ENCODE measurements at regions not wholly inside any gene's neighbourhood (a gene's known extent, or its start where the extent isn't known, plus 50 kb on each side); places are given as distances from the start of the nearest gene placed in this dataset.

GRCh38 chr5:124570285-124571035 is 176.0 kb downstream of the ZNF608 start:
- BruUV-seq (replicated peaks) = no TSS peak
- ChIA-PET POLR2A (interaction anchor here (1.1 kb wide), 1 partner anchor 10 kb away, joined by 3 read pairs; no protein-coding TSS in a partner anchor), CTCF (ENCODE audit: low intra/inter-chr PET ratio) (no interaction called here)
- Histone ChIP-seq H3K36me3 (ENCODE audit: control insufficient read depth, insufficient read depth, low read length) (no peaks in the 10 kb centered on the region), H3K9ac (ENCODE audit: insufficient read depth in 1 of 2, low read depth in 2 of 2, low read length in 2 of 2) (0 out of 4 replicates have a peak overlapping the region, but pooled peaks of 1 of the 2 experiments have one; percentile 15), H3K79me2 (ENCODE audit: control insufficient read depth, insufficient read depth, low read length) (no peaks in the 10 kb centered on the region), H2AFZ (ENCODE audit: low read depth, low read length) (no peak overlapping the region), H3K4me3 (no peak overlapping the region), H3K4me1 (replicated peaks in 1 of 2; ENCODE audit: control insufficient read depth in 2 of 2, insufficient read depth in 2 of 2, low read length in 2 of 2) (no peaks in the 10 kb centered on the region), H3K27ac (ENCODE audit: extremely low read depth, low read depth, low read length) (no peak overlapping the region), H3K9me3 (replicated peaks; ENCODE audit: control insufficient read depth, insufficient read depth, low read depth, low read length) (no peaks in the 10 kb centered on the region), H3K9me1 (ENCODE audit: control insufficient read depth, insufficient read depth, low read length) (no peaks in the 10 kb centered on the region), H3K4me2 (ENCODE audit: insufficient read depth, low read length) (no peak overlapping the region), H3K27me3 (ENCODE audit: control insufficient read depth in 2 of 2, insufficient read depth in 2 of 2, low read length in 2 of 2) (peaks cover 8 to 18% of the 10 kb centered on the region in 2 experiments), H4K20me1 (replicated peaks; ENCODE audit: control insufficient read depth, insufficient read depth, low read length) (no peaks in the 10 kb centered on the region)
- no peak for FAIRE-seq
- in situ Hi-C loops (cut with MboI) (no loop called here), intact Hi-C loops (cut with micrococcal nuclease) (no loop called here)
- TF ChIP-seq MGA (IDR thresholded peaks at IDR 0.05) (peak; percentile 25; the same call in 1 of the 2 replicates), FOXM1 (IDR thresholded peaks at IDR 0.05; ENCODE audit: low read depth) (no peak), FOXM1 (CRISPR knock-in tag; IDR thresholded peaks at IDR 0.05; ENCODE audit: low read depth) (no peak)
- ATAC-seq = no peak
- WGBS (ENCODE audit: insufficient coverage, low coverage, missing lambda C conversion rate) = 3% methylated on average over 9 of the region's 9 CpGs
- DNase-seq (ENCODE audit: extremely low read depth in 1 of 4, low spot score in 3 of 4) = no peak

All from K562 (cell line).